SK-N-SH (cell line): ENCODE measurements at regions not wholly inside any gene's neighbourhood (a gene's known extent, or its start where the extent isn't known, plus 50 kb on each side); places are given as distances from the start of the nearest gene placed in this dataset.

Experiments used
- CTCF ChIA-PET: fragments of 300-600, 350-600 bp; formaldehyde crosslinking; extraction: SDS; loops from one replicate; lab custom pipeline; 2021; lab: Yijun Ruan, JAX
- POLR2A ChIA-PET: fragments of 350-600 bp; sonication (Branson Sonifier 250); formaldehyde crosslinking; extraction: SDS; loops from one replicate; lab custom pipeline; 2020; ENCODE audit warnings: antibody characterized with exemption, inconsistent platforms; lab: Yijun Ruan, JAX
- DNase-seq: peaks from one replicate; pipeline ENCODE4 v3.0.0; 2012
- H2AFZ ChIP-seq: fragments of 200-600 bp; sonication (generic); 2 replicates; pipeline ENCODE4 v1.8.1; 2016; ENCODE audit warnings: antibody characterized with exemption, mild to moderate bottlenecking, low read depth
- H3F3A ChIP-seq: fragments of 200-600 bp; sonication (generic); replicated peaks from 2 replicates; pipeline ENCODE3; 2016; ENCODE audit warnings: antibody characterized with exemption, mild to moderate bottlenecking; ENCODE audit not compliant: insufficient read depth
- H3K27ac ChIP-seq, 2 experiments: fragments of 200-500 bp in 1 of 2; fragments of 200-600 bp in 1 of 2; sonication (Bioruptor generic) in 1 of 2; sonication (generic), shearing (Covaris generic) in 1 of 2; 2 replicates each; pipeline versions ENCODE4 v1.5.1 to v1.6.1; 2014 to 2016; ENCODE audit warnings: low read depth in 2 of 2, inconsistent platforms in 1 of 2, low read length in 1 of 2, mild to moderate bottlenecking in 1 of 2, mixed read lengths in 1 of 2
- H3K27me3 ChIP-seq: fragments of 200-600 bp; sonication (generic), shearing (Covaris generic); 2 replicates; pipeline ENCODE4 v1.6.1; 2016; ENCODE audit warnings: mixed run types; ENCODE audit not compliant: insufficient read depth
- H3K36me3 ChIP-seq, 2 experiments: fragments of 200-500 bp in 1 of 2; fragments of 200-600 bp in 1 of 2; sonication (Bioruptor generic) in 1 of 2; sonication (generic) in 1 of 2; replicated peaks in 1 of 2; 2 replicates each; pipeline versions ENCODE3 to v1.5.1; 2014 to 2016; ENCODE audit warnings: low read length in 1 of 2, mild to moderate bottlenecking in 1 of 2; ENCODE audit not compliant: insufficient read depth in 2 of 2, control insufficient read depth in 1 of 2
- H3K4me1 ChIP-seq, 2 experiments: fragments of 200-500 bp in 1 of 2; fragments of 200-600 bp in 1 of 2; sonication (Bioruptor generic) in 1 of 2; sonication (generic), shearing (Covaris generic) in 1 of 2; 2 replicates each; pipeline versions ENCODE4 v1.5.1 to v1.6.1; 2014 to 2016; ENCODE audit warnings: low read depth in 1 of 2, low read length in 1 of 2, mixed run types in 1 of 2; ENCODE audit not compliant: insufficient read depth in 2 of 2, control insufficient read depth in 1 of 2
- H3K4me2 ChIP-seq: fragments of 200-600 bp; sonication (generic), shearing (Covaris generic); 2 replicates; pipeline ENCODE4 v1.6.1; 2017; ENCODE audit warnings: mixed run types
- H3K4me3 ChIP-seq, 2 experiments: fragments of 200-500 bp in 1 of 2; fragments of 200-600 bp in 1 of 2; sonication (Bioruptor generic) in 1 of 2; sonication (generic), shearing (Covaris generic) in 1 of 2; 2 replicates each; pipeline versions ENCODE4 v1.5.1 to v1.8.1; 2014 to 2016; ENCODE audit warnings: low read depth in 2 of 2, inconsistent platforms in 1 of 2, low read length in 1 of 2, mild to moderate bottlenecking in 1 of 2, mixed read lengths in 1 of 2, moderate library complexity in 1 of 2
- H3K79me2 ChIP-seq: fragments of 200-600 bp; sonication (generic); 2 replicates; pipeline ENCODE4 v1.8.1; 2017; ENCODE audit warnings: mild to moderate bottlenecking; ENCODE audit not compliant: insufficient read depth
- H3K9ac ChIP-seq: fragments of 200-600 bp; sonication (generic); 2 replicates; pipeline ENCODE4 v1.6.1; 2017; ENCODE audit warnings: mixed run types
- H3K9me2 ChIP-seq: fragments of 200-600 bp; sonication (generic); 2 replicates; pipeline ENCODE4 v1.6.1; 2017; ENCODE audit warnings: mixed run types
- H3K9me3 ChIP-seq: fragments of 200-600 bp; sonication (generic); 2 replicates; pipeline ENCODE4 v1.6.1; 2017; ENCODE audit warnings: mixed run types, mild to moderate bottlenecking, moderate library complexity
- H4K20me1 ChIP-seq: fragments of 200-600 bp; sonication (generic); 2 replicates; pipeline ENCODE4 v1.6.1; 2017; ENCODE audit warnings: mild to moderate bottlenecking, mixed run types; ENCODE audit not compliant: insufficient read depth
- CHD2 ChIP-seq: fragments of 150-350 bp; IDR thresholded peaks from 2 replicates; pipeline ENCODE4 v1.6.1; 2018; ENCODE audit warnings: low read length; ENCODE audit not compliant: partially characterized antibody
- ELF1 ChIP-seq: IDR thresholded peaks from 2 replicates; pipeline ENCODE4 v1.4.0; 2012
- EP300 ChIP-seq, 2 experiments: IDR thresholded peaks; 2 replicates each; pipeline versions ENCODE4 v1.4.0 to v1.6.1; 2012; ENCODE audit warnings: borderline replicate concordance in 1 of 2, low read depth in 1 of 2, low read length in 1 of 2
- EZH2phosphoT487 ChIP-seq: fragments of 200-600 bp; sonication (generic); IDR thresholded peaks from 2 replicates; pipeline ENCODE4 v1.6.1; 2017; ENCODE audit warnings: low read depth, mixed run types, mild to moderate bottlenecking, antibody characterized with exemption, moderate library complexity, borderline replicate concordance
- FOXJ3 ChIP-seq: sonication (generic); formaldehyde crosslinking; IDR thresholded peaks from 2 replicates; pipeline ENCODE4 v1.5.1; 2020; ENCODE audit warnings: mild to moderate bottlenecking, missing genetic modification reagents
- FOXM1 ChIP-seq: IDR thresholded peaks from 2 replicates; pipeline ENCODE4 v1.4.0; 2012; ENCODE audit warnings: low read depth, mild to moderate bottlenecking
- GABPA ChIP-seq: IDR thresholded peaks from 2 replicates; pipeline ENCODE4 v1.4.0; 2012; ENCODE audit warnings: low read depth, mild to moderate bottlenecking
- GATA2 ChIP-seq: sonication (generic); formaldehyde crosslinking; IDR thresholded peaks from 2 replicates; pipeline ENCODE4 v1.5.0; 2020; ENCODE audit warnings: mild to moderate bottlenecking, missing genetic modification reagents
- MEF2A ChIP-seq: IDR thresholded peaks from 2 replicates; pipeline ENCODE4 v1.4.0; 2012; ENCODE audit warnings: low read depth, borderline replicate concordance
- MXI1 ChIP-seq: IDR thresholded peaks from 2 replicates; pipeline ENCODE4 v1.6.1; 2012; ENCODE audit warnings: mild to moderate bottlenecking, low read depth, low read length, improper control_type of control experiment
- NFIC ChIP-seq: IDR thresholded peaks from 2 replicates; pipeline ENCODE4 v1.4.0; 2012; ENCODE audit warnings: borderline replicate concordance
- NRF1 ChIP-seq: IDR thresholded peaks from 2 replicates; pipeline ENCODE4 v1.6.1; 2012; ENCODE audit warnings: low read depth, mild to moderate bottlenecking, low read length
- POLR2AphosphoS5 ChIP-seq: IDR thresholded peaks from 2 replicates; pipeline ENCODE4 v1.6.1; 2012; ENCODE audit warnings: low read depth, low read length
- RAD21 ChIP-seq: IDR thresholded peaks from 2 replicates; pipeline ENCODE4 v1.6.1; 2012; ENCODE audit warnings: mild to moderate bottlenecking, low read length
- RFX5 ChIP-seq: IDR thresholded peaks from 2 replicates; pipeline ENCODE4 v1.6.1; 2012; ENCODE audit warnings: mild to moderate bottlenecking, improper control_type of control experiment, low read length
- SIN3A ChIP-seq: IDR thresholded peaks from 2 replicates; pipeline ENCODE4 v1.6.1; 2012; ENCODE audit warnings: low read depth, mild to moderate bottlenecking, low read length, moderate library complexity, borderline replicate concordance
- SMC3 ChIP-seq: IDR thresholded peaks from 2 replicates; pipeline ENCODE4 v1.6.1; 2012; ENCODE audit warnings: low read depth, low read length, improper control_type of control experiment
- TAF1 ChIP-seq: IDR thresholded peaks from 2 replicates; pipeline ENCODE4 v1.6.1; 2012; ENCODE audit warnings: low read depth, mild to moderate bottlenecking, low read length, moderate library complexity, borderline replicate concordance
- YY1 ChIP-seq: IDR thresholded peaks from 2 replicates; pipeline ENCODE4 v1.4.0; 2012; ENCODE audit warnings: low read depth, mild to moderate bottlenecking
- WGBS: methylation state at CpG from one replicate; pipeline ENCODE4 v1.1.6; 2017; ENCODE audit warnings: low lambda C conversion rate; 5-methylcytosine and 5-hydroxymethylcytosine counted together
- TF ChIP-seq, protein P1 (sequence below): fragments of 150-350 bp; IDR thresholded peaks from 2 replicates; pipeline ENCODE4 v1.6.1; 2016; ENCODE audit warnings: mild to moderate bottlenecking, low read depth, low read length
- TF ChIP-seq, protein P2 (sequence below): fragments of 150-350 bp; IDR thresholded peaks from 2 replicates; pipeline ENCODE4 v1.6.1; 2017; ENCODE audit warnings: antibody characterized with exemption, low read length, low read depth, borderline replicate concordance
- TF ChIP-seq, protein P3 (sequence below): IDR thresholded peaks from 2 replicates; pipeline ENCODE4 v1.4.0; 2012; ENCODE audit warnings: low read depth, borderline replicate concordance
- TF ChIP-seq, protein P4 (sequence below): fragments of 200-600 bp; sonication (generic); IDR thresholded peaks from 2 replicates; pipeline ENCODE4 v1.6.1; 2017; ENCODE audit warnings: antibody characterized with exemption, mild to moderate bottlenecking, moderate library complexity

DNA sequence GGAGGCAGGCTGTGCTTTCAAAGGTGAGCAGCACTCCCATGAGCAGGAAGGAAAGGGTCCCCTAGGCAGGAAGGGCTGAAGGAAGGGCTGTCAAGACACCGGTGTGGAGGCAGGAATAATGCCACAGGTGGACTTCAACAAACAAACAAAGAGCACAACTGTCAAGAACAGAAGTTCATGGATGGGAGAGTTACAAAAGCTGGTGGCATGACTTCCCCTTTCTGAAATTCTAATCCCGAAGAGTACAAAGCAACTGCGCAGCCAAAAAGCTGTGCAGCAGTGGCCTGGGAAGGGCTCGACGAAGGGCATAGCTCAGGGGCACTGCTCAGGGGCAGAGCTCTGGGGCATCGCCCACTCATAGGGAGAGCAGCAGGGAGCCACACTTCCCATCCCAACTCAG lies 582.3 kb upstream of the DIPK2B start:
- DNase-seq: no peak
- Histone ChIP-seq H3K27me3 (no peaks in the 10 kb centered on the region), H3K79me2 (peaks cover 98% of the 10 kb centered on the region), H3K9me2 (no peaks in the 10 kb centered on the region), H3F3A (peaks cover 31% of the 10 kb centered on the region), H3K4me1 (peaks cover 0 to 49% of the 10 kb centered on the region in 2 experiments; a peak in 3 of 4 replicates), H4K20me1 (no peaks in the 10 kb centered on the region), H3K27ac (peak overlapping the region in 1 of 2 experiments; percentile 80; a peak in 3 of 4 replicates), H3K9ac (no peak overlapping the region), H3K4me3 (no peak overlapping the region), H2AFZ (no peak overlapping the region), H3K36me3 (no peaks in the 10 kb centered on the region), H3K4me2 (peak overlapping the region; percentile 67; the same call in 1 of the 2 replicates), H3K9me3 (no peaks in the 10 kb centered on the region)
- ChIA-PET CTCF (interaction anchor here (0.5 kb wide), 2 partner anchors 66 to 108 kb away, joined by 3 read pairs; no protein-coding TSS in a partner anchor), POLR2A (no interaction called here)
- WGBS: 63% methylated on average over 6 of the region's 6 CpGs
- no peak for TF ChIP-seq SMC3

DNA sequence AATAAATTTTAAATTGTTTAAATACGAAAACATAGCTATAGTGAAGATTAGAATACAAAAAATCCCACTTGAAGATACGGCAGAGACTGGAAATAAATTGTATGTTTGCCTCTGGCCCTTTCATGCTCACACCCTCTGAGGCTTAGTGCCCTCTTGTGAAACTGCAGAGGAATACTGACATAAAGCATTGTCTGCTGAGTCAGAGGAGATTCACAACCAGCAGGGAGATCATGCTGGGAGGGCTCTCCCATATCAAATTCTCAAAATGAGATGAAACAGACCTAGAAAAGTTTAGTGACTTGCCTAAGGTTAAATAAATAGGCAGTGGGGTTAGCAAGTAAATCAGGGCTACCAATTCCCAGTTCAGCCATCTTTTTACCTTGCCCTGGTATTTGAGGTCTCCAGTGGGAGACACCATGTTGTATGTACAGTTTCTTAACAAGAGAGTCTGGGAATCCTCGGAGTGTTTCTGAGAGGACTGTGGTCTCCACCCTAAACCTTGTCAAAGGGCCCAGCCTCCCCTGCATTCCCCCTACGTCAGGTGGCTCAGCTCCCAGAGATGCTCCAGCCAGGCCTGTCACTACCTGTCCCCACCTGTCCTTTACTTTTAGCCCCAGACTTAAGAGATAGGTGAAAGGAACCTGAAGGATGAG lies 581.4 kb upstream of the DIPK2B start:
- Histone ChIP-seq H3K36me3 (no peaks in the 10 kb centered on the region), H3K9me3 (no peaks in the 10 kb centered on the region), H3K4me1 (peaks cover 0 to 40% of the 10 kb centered on the region in 2 experiments; a peak in 2 of 4 replicates), H3K79me2 (peaks cover 98% of the 10 kb centered on the region), H3K27ac (peak overlapping the region; percentile 55 to 80), H3F3A (peaks cover 31% of the 10 kb centered on the region), H2AFZ (no peak overlapping the region), H3K9me2 (no peaks in the 10 kb centered on the region), H3K27me3 (no peaks in the 10 kb centered on the region), H4K20me1 (no peaks in the 10 kb centered on the region), H3K4me2 (peak overlapping the region; percentile 67), H3K4me3 (0 out of 4 replicates have a peak overlapping the region, but pooled peaks of 1 of the 2 experiments have one; percentile 15), H3K9ac (peak overlapping the region; percentile 41; the same call in 1 of the 2 replicates)
- ChIA-PET CTCF (interaction anchor here (1.5 kb wide), 1 partner anchor 20 kb away, joined by 4 read pairs; no protein-coding TSS in a partner anchor), POLR2A (no interaction called here)
- WGBS: 24% methylated on average over 4 of the region's 4 CpGs
- no peak for DNase-seq
- TF ChIP-seq EP300 (IDR thresholded peaks at IDR 0.05; ENCODE audit: borderline replicate concordance in 1 of 2, low read depth in 1 of 2, low read length in 1 of 2): peak in 1 of 2 experiments; percentile 65; a peak in 1 of 4 replicates
- peak; percentile 41; the same call in 1 of the 2 replicates for TF ChIP-seq RAD21
- TF ChIP-seq, protein P1, sequence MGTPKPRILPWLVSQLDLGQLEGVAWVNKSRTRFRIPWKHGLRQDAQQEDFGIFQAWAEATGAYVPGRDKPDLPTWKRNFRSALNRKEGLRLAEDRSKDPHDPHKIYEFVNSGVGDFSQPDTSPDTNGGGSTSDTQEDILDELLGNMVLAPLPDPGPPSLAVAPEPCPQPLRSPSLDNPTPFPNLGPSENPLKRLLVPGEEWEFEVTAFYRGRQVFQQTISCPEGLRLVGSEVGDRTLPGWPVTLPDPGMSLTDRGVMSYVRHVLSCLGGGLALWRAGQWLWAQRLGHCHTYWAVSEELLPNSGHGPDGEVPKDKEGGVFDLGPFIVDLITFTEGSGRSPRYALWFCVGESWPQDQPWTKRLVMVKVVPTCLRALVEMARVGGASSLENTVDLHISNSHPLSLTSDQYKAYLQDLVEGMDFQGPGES: no peak
- peak; percentile 49; the same call in 1 of the 2 replicates for TF ChIP-seq POLR2AphosphoS5
- no peak for TF ChIP-seq FOXJ3
- TF ChIP-seq SIN3A: peak; percentile 68; the same call in 1 of the 2 replicates
- peak; percentile 48; the same call in 1 of the 2 replicates for TF ChIP-seq TAF1
- no peak for TF ChIP-seq ELF1
- 0 out of 2 replicates have a peak, but pooled peaks have one; percentile 10 for TF ChIP-seq GABPA
- TF ChIP-seq SMC3: peak; percentile 26; the same call in 1 of the 2 replicates
- no peak for TF ChIP-seq MXI1
- TF ChIP-seq, protein P2, sequence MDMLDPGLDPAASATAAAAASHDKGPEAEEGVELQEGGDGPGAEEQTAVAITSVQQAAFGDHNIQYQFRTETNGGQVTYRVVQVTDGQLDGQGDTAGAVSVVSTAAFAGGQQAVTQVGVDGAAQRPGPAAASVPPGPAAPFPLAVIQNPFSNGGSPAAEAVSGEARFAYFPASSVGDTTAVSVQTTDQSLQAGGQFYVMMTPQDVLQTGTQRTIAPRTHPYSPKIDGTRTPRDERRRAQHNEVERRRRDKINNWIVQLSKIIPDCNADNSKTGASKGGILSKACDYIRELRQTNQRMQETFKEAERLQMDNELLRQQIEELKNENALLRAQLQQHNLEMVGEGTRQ: no peak
- TF ChIP-seq, protein P3, sequence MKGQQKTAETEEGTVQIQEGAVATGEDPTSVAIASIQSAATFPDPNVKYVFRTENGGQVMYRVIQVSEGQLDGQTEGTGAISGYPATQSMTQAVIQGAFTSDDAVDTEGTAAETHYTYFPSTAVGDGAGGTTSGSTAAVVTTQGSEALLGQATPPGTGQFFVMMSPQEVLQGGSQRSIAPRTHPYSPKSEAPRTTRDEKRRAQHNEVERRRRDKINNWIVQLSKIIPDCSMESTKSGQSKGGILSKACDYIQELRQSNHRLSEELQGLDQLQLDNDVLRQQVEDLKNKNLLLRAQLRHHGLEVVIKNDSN: no peak
- TF ChIP-seq MEF2A: no peak
- TF ChIP-seq EZH2phosphoT487: no peak
- peak; percentile 50; the same call in 1 of the 2 replicates for TF ChIP-seq YY1
- no peak for TF ChIP-seq NRF1
- TF ChIP-seq GATA2 (CRISPR knock-in tag): no peak
- no peak for TF ChIP-seq FOXM1
- TF ChIP-seq CHD2: no peak
- TF ChIP-seq NFIC: no peak
- TF ChIP-seq, protein P4, sequence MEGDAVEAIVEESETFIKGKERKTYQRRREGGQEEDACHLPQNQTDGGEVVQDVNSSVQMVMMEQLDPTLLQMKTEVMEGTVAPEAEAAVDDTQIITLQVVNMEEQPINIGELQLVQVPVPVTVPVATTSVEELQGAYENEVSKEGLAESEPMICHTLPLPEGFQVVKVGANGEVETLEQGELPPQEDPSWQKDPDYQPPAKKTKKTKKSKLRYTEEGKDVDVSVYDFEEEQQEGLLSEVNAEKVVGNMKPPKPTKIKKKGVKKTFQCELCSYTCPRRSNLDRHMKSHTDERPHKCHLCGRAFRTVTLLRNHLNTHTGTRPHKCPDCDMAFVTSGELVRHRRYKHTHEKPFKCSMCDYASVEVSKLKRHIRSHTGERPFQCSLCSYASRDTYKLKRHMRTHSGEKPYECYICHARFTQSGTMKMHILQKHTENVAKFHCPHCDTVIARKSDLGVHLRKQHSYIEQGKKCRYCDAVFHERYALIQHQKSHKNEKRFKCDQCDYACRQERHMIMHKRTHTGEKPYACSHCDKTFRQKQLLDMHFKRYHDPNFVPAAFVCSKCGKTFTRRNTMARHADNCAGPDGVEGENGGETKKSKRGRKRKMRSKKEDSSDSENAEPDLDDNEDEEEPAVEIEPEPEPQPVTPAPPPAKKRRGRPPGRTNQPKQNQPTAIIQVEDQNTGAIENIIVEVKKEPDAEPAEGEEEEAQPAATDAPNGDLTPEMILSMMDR: peak; percentile 64
- TF ChIP-seq RFX5: no peak
